ENCODE measurements at regions not wholly inside any gene's neighbourhood (a gene's known extent, or its start where the extent isn't known, plus 50 kb on each side); places are given as distances from the start of the nearest gene placed in this dataset.

- H3K27me3 ChIP-seq, result no peaks in the 10 kb centered on the region
- no peaks in the 10 kb centered on the region for H3K36me3 ChIP-seq
- no peak for ATAC-seq
- H3K4me3 ChIP-seq, result no peak overlapping the region
- no peaks in the 10 kb centered on the region for H3K4me1 ChIP-seq
- no peaks in the 10 kb centered on the region for H3K9me3 ChIP-seq
- TF ChIP-seq POLR2A (IDR thresholded peaks at IDR 0.05), result no peak
- no peak for TF ChIP-seq POLR2AphosphoS5 (IDR thresholded peaks at IDR 0.05)
- TF ChIP-seq CTCF (IDR thresholded peaks at IDR 0.05), result no peak
- TF ChIP-seq EP300 (IDR thresholded peaks at IDR 0.05), result no peak
- no peak overlapping the region for H3K27ac ChIP-seq
These were observed 732.2 kb downstream of the CBLN4 start for GRCh38 chr20:55273149-55273548.

GRCh38 chr20:55271371-55271770 lies 733.9 kb downstream of the CBLN4 start:
- H3K4me1 ChIP-seq, result no peaks in the 10 kb centered on the region
- ATAC-seq, result no peak
- WGBS, 2 donors (ENCODE audit: low coverage in 1 of 2), result 52 to 67% methylated on average over 1 to 2 of the region's 2 CpGs
- H3K27ac ChIP-seq, result no peak overlapping the region
- H3K9me3 ChIP-seq, result no peaks in the 10 kb centered on the region
- no peaks in the 10 kb centered on the region for H3K36me3 ChIP-seq
- TF ChIP-seq EP300 (IDR thresholded peaks at IDR 0.05) (no peak), POLR2A (IDR thresholded peaks at IDR 0.05) (no peak), POLR2AphosphoS5 (IDR thresholded peaks at IDR 0.05) (no peak), CTCF (IDR thresholded peaks at IDR 0.05) (no peak)
- H3K4me3 ChIP-seq, result no peak overlapping the region
- H3K27me3 ChIP-seq, result no peaks in the 10 kb centered on the region

GRCh38 chr20:55269913-55270312 lies 735.4 kb downstream of the CBLN4 start:
- H3K4me1 ChIP-seq, result no peaks in the 10 kb centered on the region
- no peak overlapping the region for H3K4me3 ChIP-seq
- ATAC-seq, result no peak
- no peaks in the 10 kb centered on the region for H3K9me3 ChIP-seq
- H3K36me3 ChIP-seq, result no peaks in the 10 kb centered on the region
- H3K27me3 ChIP-seq, result no peaks in the 10 kb centered on the region
- 88 to 100% methylated on average over 1 of the region's 1 CpG for WGBS, 2 donors (ENCODE audit: low coverage in 1 of 2)
- TF ChIP-seq EP300 (IDR thresholded peaks at IDR 0.05) (no peak), POLR2A (IDR thresholded peaks at IDR 0.05) (no peak), POLR2AphosphoS5 (IDR thresholded peaks at IDR 0.05) (no peak), CTCF (IDR thresholded peaks at IDR 0.05) (no peak)
- H3K27ac ChIP-seq, result no peak overlapping the region

- WGBS, 2 donors (ENCODE audit: low coverage in 1 of 2), result 88 to 90% methylated on average over 1 of the region's 1 CpG
- TF ChIP-seq POLR2AphosphoS5 (IDR thresholded peaks at IDR 0.05) (no peak), POLR2A (IDR thresholded peaks at IDR 0.05) (no peak), EP300 (IDR thresholded peaks at IDR 0.05) (no peak), CTCF (IDR thresholded peaks at IDR 0.05) (no peak)
- no peaks in the 10 kb centered on the region for H3K27me3 ChIP-seq
These were observed 739.0 kb downstream of the CBLN4 start for GRCh38 chr20:55266361-55266760.

GRCh38 chr20:55264703-55265239 lies 740.5 kb downstream of the CBLN4 start:
- 80 to 83% methylated on average over 1 to 2 of the region's 2 CpGs for WGBS, 2 donors (ENCODE audit: low coverage in 1 of 2)
- no peak overlapping the region for H3K4me3 ChIP-seq
- no peaks in the 10 kb centered on the region for H3K9me3 ChIP-seq
- no peak for ATAC-seq
- TF ChIP-seq CTCF (IDR thresholded peaks at IDR 0.05) (no peak), POLR2AphosphoS5 (IDR thresholded peaks at IDR 0.05) (no peak), EP300 (IDR thresholded peaks at IDR 0.05) (no peak), POLR2A (IDR thresholded peaks at IDR 0.05) (no peak)
- H3K36me3 ChIP-seq, result no peaks in the 10 kb centered on the region
- H3K27me3 ChIP-seq, result no peaks in the 10 kb centered on the region
- H3K27ac ChIP-seq, result no peak overlapping the region
- no peaks in the 10 kb centered on the region for H3K4me1 ChIP-seq

More at GRCh38 chr20:55266361-55266760, 739.0 kb downstream of the CBLN4 start:
- Histone ChIP-seq H3K4me3 (no peak overlapping the region), H3K27ac (no peak overlapping the region), H3K4me1 (no peaks in the 10 kb centered on the region), H3K9me3 (no peaks in the 10 kb centered on the region), H3K36me3 (no peaks in the 10 kb centered on the region)
- ATAC-seq, result no peak
